Trophoblast cell (in vitro differentiated cells and primary cell): ENCODE measurements at regions not wholly inside any gene's neighbourhood (a gene's known extent, or its start where the extent isn't known, plus 50 kb on each side); places are given as distances from the start of the nearest gene placed in this dataset.

Experiments
- DNase-seq, 2 donors: peaks; one replicate each; pipeline ENCODE4 v3.0.0-alpha.2; 2016
- H2AFZ ChIP-seq: 2 replicates; pipeline ENCODE4 v1.6.1; 2013; ENCODE audit warnings: low read length, moderate library complexity, mild to moderate bottlenecking; ENCODE audit not compliant: insufficient read depth, poor library complexity
- H2AK5ac ChIP-seq: 2 replicates; pipeline ENCODE4 v1.6.1; 2013; ENCODE audit warnings: mild to moderate bottlenecking, low read length
- H2BK120ac ChIP-seq: 2 replicates; pipeline ENCODE4 v1.6.1; 2013; ENCODE audit warnings: low read length, mild to moderate bottlenecking, moderate library complexity; ENCODE audit not compliant: insufficient read depth, poor library complexity
- H2BK12ac ChIP-seq: 2 replicates; pipeline ENCODE4 v1.6.1; 2013; ENCODE audit warnings: mild to moderate bottlenecking, low read length, moderate library complexity
- H2BK5ac ChIP-seq: 2 replicates; pipeline ENCODE4 v1.6.1; 2013; ENCODE audit warnings: low read length, low read depth, moderate library complexity, mild to moderate bottlenecking; ENCODE audit not compliant: poor library complexity
- H3K14ac ChIP-seq: 2 replicates; pipeline ENCODE4 v1.6.1; 2013; ENCODE audit warnings: mild to moderate bottlenecking, low read length
- H3K18ac ChIP-seq: 2 replicates; pipeline ENCODE4 v1.6.1; 2013; ENCODE audit warnings: mild to moderate bottlenecking, low read length
- H3K23ac ChIP-seq: 2 replicates; pipeline ENCODE4 v1.6.1; 2013; ENCODE audit warnings: low read length
- H3K27ac ChIP-seq: 2 replicates; pipeline ENCODE4 v1.5.1; 2013; ENCODE audit warnings: low read depth, mild to moderate bottlenecking, inconsistent platforms, low read length, moderate library complexity
- H3K27me3 ChIP-seq: 2 replicates; pipeline ENCODE4 v1.6.1; 2013; ENCODE audit warnings: inconsistent platforms, mild to moderate bottlenecking, low read length, moderate library complexity; ENCODE audit not compliant: insufficient read depth
- H3K36me3 ChIP-seq, 2 experiments: 1 replicate in 1 of 2; 2 replicates in 1 of 2; pipeline ENCODE4 v1.6.1; 2013; ENCODE audit warnings: low read length in 2 of 2, mild to moderate bottlenecking in 2 of 2, moderate library complexity in 1 of 2; ENCODE audit not compliant: insufficient read depth in 2 of 2, control insufficient read depth in 1 of 2
- H3K4ac ChIP-seq: 2 replicates; pipeline ENCODE4 v1.6.1; 2013; ENCODE audit warnings: low read depth, mild to moderate bottlenecking, low read length, moderate library complexity
- H3K4me1 ChIP-seq, 2 experiments: 1 replicate in 1 of 2; 2 replicates in 1 of 2; pipeline ENCODE4 v1.6.1; 2013; ENCODE audit warnings: low read length in 2 of 2, mild to moderate bottlenecking in 2 of 2, moderate library complexity in 1 of 2; ENCODE audit not compliant: insufficient read depth in 2 of 2, control insufficient read depth in 1 of 2
- H3K4me2 ChIP-seq: 2 replicates; pipeline ENCODE4 v1.6.1; 2013; ENCODE audit warnings: inconsistent platforms, mild to moderate bottlenecking, low read length, moderate library complexity
- H3K4me3 ChIP-seq: 2 replicates; pipeline ENCODE4 v1.5.1; 2013; ENCODE audit warnings: mild to moderate bottlenecking, low read depth, low read length, inconsistent platforms
- H3K79me1 ChIP-seq: one replicate; pipeline ENCODE4 v1.6.1; 2013; ENCODE audit warnings: low read length
- H3K79me2 ChIP-seq: 2 replicates; pipeline ENCODE4 v1.6.1; 2013; ENCODE audit warnings: low read length, mild to moderate bottlenecking; ENCODE audit not compliant: control insufficient read depth, insufficient read depth, poor library complexity
- H3K9ac ChIP-seq: 2 replicates; pipeline ENCODE4 v1.6.1; 2013; ENCODE audit warnings: mild to moderate bottlenecking, low read length
- H3K9me3 ChIP-seq: 2 replicates; pipeline ENCODE4 v1.6.1; 2013; ENCODE audit warnings: low read depth, mild to moderate bottlenecking, control low read depth, inconsistent platforms, low read length; ENCODE audit not compliant: insufficient read depth
- H4K12ac ChIP-seq: 2 replicates; pipeline ENCODE4 v1.6.1; 2013; ENCODE audit warnings: low read depth, mild to moderate bottlenecking, low read length, moderate library complexity
- H4K8ac ChIP-seq: 2 replicates; pipeline ENCODE4 v1.6.1; 2013; ENCODE audit warnings: low read depth, mild to moderate bottlenecking, low read length, moderate library complexity
- H4K91ac ChIP-seq: one replicate; pipeline ENCODE4 v1.6.1; 2013; ENCODE audit warnings: low read depth, mild to moderate bottlenecking, low read length, moderate library complexity
- WGBS: extraction: QIAGEN DNeasy Blood & Tissue Kit; methylation state at CpG from one replicate; pipeline ENCODE4 v1.1.7; 2013; ENCODE audit warnings: missing lambda C conversion rate; ENCODE audit not compliant: insufficient read length, insufficient coverage; ENCODE audit errors: extremely low coverage; 5-methylcytosine and 5-hydroxymethylcytosine counted together

DNA sequence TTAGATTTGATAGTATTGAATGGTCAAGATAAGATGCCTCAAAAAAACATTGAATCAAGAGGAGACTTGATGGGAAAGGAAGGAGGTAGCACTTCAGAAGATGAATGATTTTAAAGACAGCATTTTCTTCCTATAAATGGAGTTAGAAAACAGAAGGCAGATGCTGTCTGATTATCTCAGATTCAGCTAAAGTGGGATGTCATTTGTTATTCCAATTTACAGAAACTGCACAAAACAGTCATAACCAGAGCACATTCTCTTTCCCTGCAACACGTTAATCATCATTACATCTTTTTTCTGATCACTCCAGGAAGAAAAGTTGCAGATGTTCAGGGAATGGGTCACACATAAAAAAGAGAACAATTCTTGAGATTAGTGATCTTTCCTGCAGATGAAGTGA lies 1141.8 kb downstream of the SI start:
- no peaks in the 10 kb centered on the region for H3K9me3 ChIP-seq
- no peak overlapping the region for H2AFZ ChIP-seq
- no peak overlapping the region for H3K18ac ChIP-seq
- H2BK5ac ChIP-seq = no peak overlapping the region
- H2AK5ac ChIP-seq = no peak overlapping the region
- WGBS = no CpG with 5 or more reads among the region's 1 CpG
- H4K8ac ChIP-seq = no peak overlapping the region
- no peaks in the 10 kb centered on the region for H3K36me3 ChIP-seq
- H3K79me1 ChIP-seq = no peaks in the 10 kb centered on the region
- H3K4me2 ChIP-seq = no peak overlapping the region
- H3K27ac ChIP-seq = no peak overlapping the region
- H2BK120ac ChIP-seq = no peak overlapping the region
- no peak overlapping the region for H3K9ac ChIP-seq
- H3K4me1 ChIP-seq = no peaks in the 10 kb centered on the region
- H3K27me3 ChIP-seq = no peaks in the 10 kb centered on the region
- H3K14ac ChIP-seq = no peak overlapping the region
- no peak overlapping the region for H3K4me3 ChIP-seq
- no peak overlapping the region for H4K12ac ChIP-seq
- no peak overlapping the region for H3K23ac ChIP-seq
- no peak overlapping the region for H2BK12ac ChIP-seq
- H3K79me2 ChIP-seq = no peaks in the 10 kb centered on the region
- no peak overlapping the region for H4K91ac ChIP-seq
- no peak overlapping the region for H3K4ac ChIP-seq
- DNase-seq = no peak

DNA sequence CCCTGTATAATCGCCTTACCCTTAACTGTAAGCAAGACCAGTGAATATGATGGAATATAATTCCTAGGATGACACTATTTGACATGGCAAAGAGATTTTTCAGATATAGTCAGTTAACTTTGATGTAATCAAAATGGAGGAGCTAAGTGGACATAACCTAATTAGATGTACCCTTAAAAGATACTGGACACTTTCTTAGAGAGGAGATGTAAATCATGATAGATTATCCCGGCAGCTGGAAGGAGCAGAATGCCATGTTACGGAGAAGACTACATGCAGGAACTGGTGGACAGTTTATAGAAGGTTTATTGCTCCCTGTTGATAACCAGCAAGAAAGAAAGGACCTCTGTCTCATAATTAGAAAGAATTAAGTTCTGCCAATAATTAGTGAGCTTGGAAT lies 1142.9 kb downstream of the SI start:
- Histone ChIP-seq H2AFZ (no peak overlapping the region), H3K79me2 (no peaks in the 10 kb centered on the region), H3K9me3 (no peaks in the 10 kb centered on the region), H4K91ac (no peak overlapping the region), H3K27ac (no peak overlapping the region), H3K9ac (no peak overlapping the region), H2BK12ac (no peak overlapping the region), H2BK120ac (no peak overlapping the region), H3K14ac (no peak overlapping the region), H4K8ac (no peak overlapping the region), H3K27me3 (no peaks in the 10 kb centered on the region), H3K23ac (no peak overlapping the region), H3K79me1 (no peaks in the 10 kb centered on the region), H3K4ac (no peak overlapping the region), H3K18ac (no peak overlapping the region), H3K4me2 (no peak overlapping the region), H3K4me1 (no peaks in the 10 kb centered on the region), H4K12ac (no peak overlapping the region), H3K4me3 (no peak overlapping the region), H3K36me3 (no peaks in the 10 kb centered on the region), H2AK5ac (no peak overlapping the region), H2BK5ac (no peak overlapping the region)
- WGBS = no CpG with 5 or more reads among the region's 3 CpGs
- no peak for DNase-seq

DNA sequence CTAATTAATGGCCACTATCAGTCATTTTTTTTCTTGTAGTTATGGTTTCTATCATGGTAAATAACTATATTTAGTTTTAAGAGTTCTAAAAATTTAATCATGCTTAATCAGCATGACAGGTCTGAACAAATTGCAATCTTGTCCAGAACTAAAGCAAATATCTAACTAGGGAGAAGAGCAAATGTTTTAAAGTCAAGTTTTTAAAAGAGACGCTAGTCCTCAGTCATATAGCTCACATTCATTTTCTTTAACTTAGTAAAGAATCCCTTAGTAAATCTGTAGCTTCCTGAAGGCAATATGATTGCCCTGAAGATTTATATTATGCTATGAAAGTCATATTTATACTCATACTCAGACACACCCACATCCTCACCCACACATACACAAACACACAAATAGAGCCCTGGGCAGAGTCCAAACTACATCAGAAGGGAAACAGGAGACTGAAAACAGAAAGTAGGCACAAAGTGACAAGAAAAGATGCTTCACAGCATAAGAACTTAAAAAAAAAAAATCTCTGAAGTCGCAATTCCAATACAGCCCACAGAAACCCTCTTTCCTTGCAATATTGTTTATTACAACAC lies 1149.1 kb downstream of the SI start:
- Histone ChIP-seq H3K23ac (no peak overlapping the region), H4K12ac (no peak overlapping the region), H2BK120ac (no peak overlapping the region), H3K4me3 (no peak overlapping the region), H4K91ac (no peak overlapping the region), H3K4ac (no peak overlapping the region), H3K4me1 (no peaks in the 10 kb centered on the region), H3K9ac (no peak overlapping the region), H3K18ac (no peak overlapping the region), H3K27ac (no peak overlapping the region), H2BK12ac (no peak overlapping the region), H3K14ac (no peak overlapping the region), H4K8ac (no peak overlapping the region), H3K9me3 (no peaks in the 10 kb centered on the region), H3K79me2 (no peaks in the 10 kb centered on the region), H2BK5ac (no peak overlapping the region), H3K27me3 (no peaks in the 10 kb centered on the region), H2AK5ac (no peak overlapping the region), H3K36me3 (no peaks in the 10 kb centered on the region), H2AFZ (no peak overlapping the region), H3K4me2 (no peak overlapping the region), H3K79me1 (no peaks in the 10 kb centered on the region)
- WGBS = no CpG with 5 or more reads among the region's 2 CpGs
- no peak for DNase-seq

DNA sequence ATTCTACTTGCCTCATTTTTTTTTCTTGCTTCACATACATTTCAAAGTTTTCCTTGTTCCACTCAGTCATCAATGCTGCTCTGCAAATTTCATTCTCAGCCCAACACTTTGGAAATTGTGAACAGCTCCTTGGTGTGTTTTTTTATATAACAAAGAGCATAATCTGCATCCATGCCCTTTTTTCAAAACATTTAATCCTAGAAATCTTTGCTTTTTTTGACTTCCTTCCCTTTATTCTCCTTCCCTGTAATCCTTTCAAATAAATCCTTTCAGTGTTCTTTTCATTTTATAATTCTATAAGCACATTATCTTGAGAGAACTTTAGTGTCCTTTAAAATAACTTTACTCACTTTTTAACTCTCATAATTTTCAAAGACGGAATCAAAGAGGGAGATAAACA lies 1150.8 kb downstream of the SI start:
- Histone ChIP-seq H4K12ac (no peak overlapping the region), H3K14ac (no peak overlapping the region), H2BK120ac (no peak overlapping the region), H3K27ac (no peak overlapping the region), H3K18ac (no peak overlapping the region), H3K4me2 (no peak overlapping the region), H4K8ac (no peak overlapping the region), H3K4me3 (no peak overlapping the region), H2BK12ac (no peak overlapping the region), H3K36me3 (no peaks in the 10 kb centered on the region), H2AK5ac (no peak overlapping the region), H3K9ac (no peak overlapping the region), H3K79me1 (no peaks in the 10 kb centered on the region), H4K91ac (no peak overlapping the region), H3K27me3 (no peaks in the 10 kb centered on the region), H3K79me2 (no peaks in the 10 kb centered on the region), H2BK5ac (no peak overlapping the region), H3K4me1 (no peaks in the 10 kb centered on the region), H2AFZ (no peak overlapping the region), H3K23ac (no peak overlapping the region), H3K4ac (no peak overlapping the region), H3K9me3 (no peaks in the 10 kb centered on the region)
- DNase-seq = no peak
- no CpG with 5 or more reads among the region's 1 CpG for WGBS
